Stimulated activated CD4-positive, alpha-beta T cell treated with anti-CD3 and anti-CD28 coated beads, Interleukin-2, amount 100 ng/mL, for 24 hours (primary cell): ENCODE measurements at regions not wholly inside any gene's neighbourhood (a gene's known extent, or its start where the extent isn't known, plus 50 kb on each side); places are given as distances from the start of the nearest gene placed in this dataset.

Source experiments
- DNase-seq, 2 donors: peaks; one replicate each; pipeline ENCODE4 v3.0.0-alpha.2; 2020

DNA sequence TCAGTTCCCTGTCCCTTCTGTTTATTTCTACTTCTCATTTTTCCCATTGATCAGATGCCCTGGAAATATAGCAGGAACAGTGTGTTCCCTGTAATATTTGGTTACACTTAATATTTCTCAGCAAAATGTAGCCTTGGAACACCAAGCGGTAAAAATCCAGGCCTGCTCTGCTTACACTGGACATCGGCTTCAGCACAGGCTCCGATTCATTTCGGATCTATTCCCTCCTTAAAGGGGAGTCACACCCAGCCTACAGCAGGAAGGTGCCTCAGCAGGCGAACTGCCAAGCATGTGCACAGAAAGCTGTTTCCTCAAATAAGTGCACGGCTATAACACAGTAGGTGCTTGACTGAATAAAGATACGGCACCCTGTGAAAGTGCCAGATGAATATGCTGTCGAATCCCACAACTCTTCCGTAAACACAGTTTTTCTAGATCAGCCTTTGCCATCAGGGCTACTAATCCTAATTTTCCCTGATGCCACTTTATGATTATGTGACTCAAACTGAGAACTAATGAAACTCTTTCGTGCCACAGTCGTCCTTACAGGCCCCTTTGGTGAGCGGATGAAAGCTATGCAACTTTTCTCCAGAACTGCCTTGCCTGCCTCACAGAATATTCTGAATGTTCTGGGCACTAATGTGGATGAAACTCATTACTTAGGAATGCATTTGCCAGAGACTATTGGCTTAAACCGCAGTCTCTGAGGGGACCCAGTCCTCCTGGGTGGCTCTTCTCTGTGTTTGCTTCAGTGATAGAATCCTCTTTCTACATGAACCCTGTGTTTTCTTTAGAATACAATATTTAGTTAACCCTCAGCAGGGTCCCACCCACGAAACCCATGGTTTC lies 275.5 kb upstream of the RUNX1 start:
- no peak for DNase-seq

GRCh38 chr21:35323947-35324346 lies 274.8 kb upstream of the RUNX1 start:
- DNase-seq: no peak

DNA sequence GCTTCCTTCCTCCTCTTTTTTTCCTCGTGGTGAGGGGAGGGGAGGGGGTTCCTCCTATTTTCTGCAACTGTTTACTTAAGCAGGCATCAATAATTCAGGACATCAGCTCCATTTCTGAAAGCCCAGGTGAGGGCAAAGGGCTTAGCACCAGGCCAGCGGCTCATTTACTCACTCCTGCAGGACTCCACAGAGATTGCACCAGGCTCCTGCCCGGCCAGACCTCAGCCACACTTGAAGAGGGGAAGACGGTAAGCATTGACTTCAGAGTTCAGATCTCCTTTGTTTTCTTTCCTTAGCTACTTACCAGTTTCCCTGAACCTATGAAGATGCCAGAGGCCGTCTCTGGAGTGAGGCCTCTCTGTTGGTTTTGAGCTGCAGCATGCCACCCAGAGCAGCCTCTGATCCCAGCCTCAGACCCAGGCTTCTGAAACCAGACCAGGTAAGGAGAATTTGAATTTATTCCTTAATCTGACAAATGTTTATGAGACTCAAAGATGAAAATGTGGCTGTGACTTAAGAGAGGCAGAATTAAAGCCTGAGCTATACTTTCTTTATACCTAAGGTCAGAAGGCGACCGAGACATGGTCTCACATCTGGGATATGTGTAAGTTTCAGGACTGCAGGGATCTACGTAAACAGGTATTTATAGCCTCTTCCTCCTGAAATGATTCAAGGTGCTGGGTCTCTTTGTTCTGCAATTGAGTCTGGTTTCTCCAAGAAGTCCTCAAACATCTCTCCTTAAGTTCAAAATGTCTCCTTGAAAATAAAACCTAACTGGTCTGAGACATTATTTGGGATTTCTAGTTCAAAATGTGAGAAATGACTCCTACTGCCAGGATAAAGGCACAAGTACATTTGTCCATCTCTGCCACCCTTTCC lies 272.5 kb upstream of the RUNX1 start:
- DNase-seq: no peak

DNA sequence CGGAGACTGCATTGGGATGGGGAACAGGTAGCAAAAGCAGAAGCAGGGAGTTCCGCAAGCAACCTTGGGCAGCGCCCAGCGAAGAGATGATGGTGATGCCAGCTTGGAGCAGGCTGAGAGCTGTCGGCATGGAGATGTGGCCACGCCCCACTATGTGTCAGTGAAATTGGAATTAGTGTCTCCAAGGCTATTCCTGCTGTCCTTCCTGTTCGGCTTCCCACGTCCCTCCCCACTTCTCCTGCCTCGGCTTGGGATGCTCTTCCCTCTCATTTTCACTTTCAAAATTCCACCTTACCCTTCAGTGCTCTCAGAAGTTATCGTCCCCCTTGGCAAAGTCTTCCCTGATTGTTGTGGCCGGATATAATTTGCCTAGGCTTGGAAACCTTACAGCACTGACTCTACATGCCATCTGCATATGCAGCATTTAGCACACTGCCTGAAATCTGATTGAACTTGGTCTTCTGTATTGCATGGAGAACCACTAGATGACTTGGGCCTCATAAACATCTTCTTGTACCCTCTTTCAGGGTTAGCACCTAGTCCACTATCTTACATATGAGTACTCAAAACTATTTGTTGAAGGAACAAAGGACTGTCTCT lies 270.7 kb upstream of the RUNX1 start:
- no peak for DNase-seq

- DNase-seq: no peak
These were observed 267.8 kb upstream of the RUNX1 start for GRCh38 chr21:35316933-35317332.

GRCh38 chr21:35316456-35316855 lies 267.4 kb upstream of the RUNX1 start:
- no peak for DNase-seq

GRCh38 chr21:35314857-35315582 lies 265.9 kb upstream of the RUNX1 start:
- no peak for DNase-seq

GRCh38 chr21:35311985-35312384 lies 262.9 kb upstream of the RUNX1 start:
- DNase-seq: no peak

- no peak for DNase-seq
These were observed 260.2 kb upstream of the RUNX1 start for GRCh38 chr21:35309316-35309715.

GRCh38 chr21:35303085-35303484 lies 254.0 kb upstream of the RUNX1 start:
- no peak for DNase-seq

DNA sequence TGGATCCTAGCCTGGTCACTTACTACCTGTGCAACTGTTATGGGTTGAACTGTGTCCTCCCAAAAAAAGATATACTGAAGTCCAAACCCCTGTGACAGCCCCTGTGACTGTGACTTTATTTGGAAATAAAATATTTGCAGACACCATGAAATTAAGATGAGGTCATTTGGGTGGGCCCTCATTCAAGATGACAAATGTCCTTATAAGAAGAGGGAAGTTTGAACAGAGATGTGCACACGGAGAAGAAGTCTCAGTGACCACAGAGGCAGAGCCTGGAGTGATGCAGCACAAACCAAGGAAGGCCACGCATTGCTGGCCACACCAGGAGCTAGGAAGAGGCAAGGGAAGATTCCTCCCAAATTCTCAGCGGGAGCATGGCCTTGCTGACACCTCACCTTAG lies 249.7 kb upstream of the RUNX1 start:
- no peak for DNase-seq

- no peak for DNase-seq
These were observed 248.6 kb upstream of the RUNX1 start for GRCh38 chr21:35297665-35298064.

DNA sequence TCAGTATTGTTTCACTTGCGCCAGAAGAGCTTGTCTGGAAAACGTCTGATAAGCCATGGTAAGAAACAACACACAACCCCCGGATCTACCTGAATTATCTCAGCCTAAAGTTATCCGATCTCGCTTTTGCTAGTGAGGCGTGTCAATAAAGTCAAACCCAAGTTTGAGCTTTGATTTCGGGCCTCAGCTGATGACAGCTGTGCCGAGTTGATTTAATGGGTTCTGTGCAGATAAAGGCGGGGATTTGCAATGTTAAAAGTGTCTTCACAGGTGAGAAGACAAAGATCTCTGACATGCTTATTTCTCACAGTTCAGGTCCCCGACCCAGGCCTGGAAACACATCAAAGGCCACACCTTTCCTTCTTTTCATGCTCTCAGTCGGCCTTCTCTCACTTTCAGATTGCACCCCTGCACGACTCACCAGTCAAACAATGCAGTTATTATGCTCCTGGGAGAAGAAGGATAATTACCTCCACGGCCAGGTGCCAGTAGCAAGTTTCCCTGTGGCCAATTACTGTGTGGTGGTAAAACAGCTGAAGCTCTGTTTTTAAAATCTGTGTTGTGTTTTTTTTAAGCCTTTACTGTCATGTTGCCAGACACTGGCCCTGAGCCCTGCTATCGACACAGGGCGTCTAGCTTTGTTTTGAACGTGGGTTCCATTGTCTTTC lies 245.3 kb upstream of the RUNX1 start:
- no peak for DNase-seq

- DNase-seq: no peak
These were observed 243.0 kb upstream of the RUNX1 start for GRCh38 chr21:35291973-35292627.

GRCh38 chr21:35291034-35291433 lies 241.9 kb upstream of the RUNX1 start:
- no peak for DNase-seq

DNA sequence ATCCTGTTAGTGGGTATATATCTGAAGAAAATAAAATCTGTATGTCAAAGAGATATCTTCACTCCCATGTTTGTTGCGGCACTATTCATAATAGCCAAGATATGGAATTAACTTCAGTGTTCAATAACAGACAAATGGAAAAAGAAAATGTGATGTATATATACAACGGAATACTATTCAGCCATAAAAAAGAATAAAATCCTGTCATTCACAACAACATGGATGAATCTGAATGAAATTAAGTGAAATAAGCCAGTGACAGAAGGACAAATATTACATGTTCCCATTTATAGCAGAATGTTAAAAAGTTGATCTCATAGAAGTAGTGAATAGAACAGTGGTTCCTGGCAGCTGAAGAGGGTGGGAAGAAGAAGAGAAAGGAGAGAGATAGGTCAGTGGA lies 239.1 kb upstream of the RUNX1 start:
- no peak for DNase-seq

DNA sequence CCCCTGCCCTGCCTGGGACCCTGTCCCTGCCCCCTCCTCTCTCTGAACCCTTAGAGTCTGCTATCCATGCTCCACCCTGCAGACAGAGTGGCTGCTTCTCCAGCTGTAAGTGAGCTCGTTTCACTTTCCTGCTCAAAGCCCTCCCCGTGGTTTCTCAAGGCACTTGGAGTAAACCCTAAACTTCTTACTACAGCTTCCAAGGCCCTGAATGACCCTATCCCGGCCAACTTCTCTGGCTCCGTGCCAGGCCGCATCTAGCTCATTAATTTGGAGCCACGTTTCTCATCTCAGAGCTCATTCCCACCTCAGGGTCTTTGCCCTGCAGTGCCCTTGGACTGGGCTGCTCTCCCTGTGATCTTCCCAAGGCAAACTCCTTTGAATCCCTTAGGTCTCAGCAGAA lies 235.1 kb upstream of the RUNX1 start:
- no peak for DNase-seq

DNA sequence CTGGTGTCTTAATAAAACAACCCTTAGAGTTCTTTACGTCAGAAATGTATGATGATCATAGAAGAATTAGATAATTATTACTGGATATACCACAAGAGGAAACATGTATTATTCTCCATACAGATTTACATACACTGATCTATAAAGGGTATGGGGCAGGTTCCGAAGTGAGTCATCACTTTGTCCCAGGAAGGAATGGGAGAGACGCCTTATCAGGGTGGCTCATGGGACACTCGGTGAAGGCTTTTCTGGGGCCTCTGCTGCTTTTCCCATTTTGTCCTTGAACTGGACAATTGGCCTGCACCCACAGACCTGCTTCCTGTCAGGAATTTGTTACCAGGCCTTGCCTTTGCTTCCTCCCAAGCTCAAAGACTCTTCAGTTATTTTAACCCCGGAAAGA lies 233.8 kb upstream of the RUNX1 start:
- no peak for DNase-seq

DNA sequence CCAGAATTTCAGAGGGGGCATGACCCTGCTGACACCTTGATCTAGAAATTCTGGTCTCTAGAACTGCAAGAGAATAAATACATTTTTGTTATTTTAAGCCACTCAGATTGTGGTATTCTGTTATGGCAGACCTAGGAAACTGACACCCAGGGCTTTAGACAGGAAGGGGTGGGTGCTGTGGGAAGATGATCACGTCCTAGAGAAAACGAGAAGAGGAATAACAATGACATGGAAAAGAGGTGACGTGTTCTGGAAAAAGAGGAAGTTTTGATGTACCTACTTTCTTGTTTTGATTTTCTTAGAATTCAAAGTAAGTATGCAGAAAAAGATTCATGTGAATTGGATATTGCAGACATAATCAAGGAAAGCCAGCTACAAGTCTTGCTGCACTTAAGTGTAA lies 232.9 kb upstream of the RUNX1 start:
- DNase-seq: no peak

- DNase-seq: no peak
These were observed 231.1 kb upstream of the RUNX1 start for GRCh38 chr21:35280231-35280630.

DNA sequence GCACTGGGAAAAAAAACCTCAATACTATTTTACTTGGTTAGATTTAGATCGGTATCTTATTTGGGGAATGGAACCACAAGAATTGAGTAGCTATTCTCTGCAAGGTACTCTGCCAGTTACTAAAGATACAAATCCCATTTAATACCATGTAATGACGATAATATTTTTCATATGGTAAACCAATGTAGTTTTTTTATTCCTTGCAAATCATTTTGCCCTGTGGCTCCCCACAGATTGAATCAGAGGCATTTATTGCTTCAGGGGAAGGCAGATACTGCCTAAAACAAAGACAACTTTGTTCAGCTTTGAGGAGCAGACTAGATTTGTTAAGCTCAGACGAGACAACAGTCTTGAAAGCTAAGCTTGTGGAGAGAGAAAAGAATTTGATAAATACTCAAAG lies 226.7 kb upstream of the RUNX1 start:
- no peak for DNase-seq

GRCh38 chr21:35274923-35275322 lies 225.8 kb upstream of the RUNX1 start:
- DNase-seq: no peak
